AG09319 (cell line): ENCODE measurements at regions not wholly inside any gene's neighbourhood (a gene's known extent, or its start where the extent isn't known, plus 50 kb on each side); places are given as distances from the start of the nearest gene placed in this dataset.

Experiments
- DNase-seq: peaks from one replicate; pipeline ENCODE4 v3.0.0-alpha.2; 2010; ENCODE audit warnings: low read depth; ENCODE audit errors: extremely low read depth
- CTCF ChIP-seq: IDR thresholded peaks from 2 replicates; pipeline ENCODE4 v1.5.1; 2011; ENCODE audit warnings: low read depth, mild to moderate bottlenecking, inconsistent platforms, low read length, moderate library complexity

GRCh38 chr1:209432443-209432825, 151.1 kb upstream of the CAMK1G start:
- no peak for TF ChIP-seq CTCF
- DNase-seq = no peak

DNA sequence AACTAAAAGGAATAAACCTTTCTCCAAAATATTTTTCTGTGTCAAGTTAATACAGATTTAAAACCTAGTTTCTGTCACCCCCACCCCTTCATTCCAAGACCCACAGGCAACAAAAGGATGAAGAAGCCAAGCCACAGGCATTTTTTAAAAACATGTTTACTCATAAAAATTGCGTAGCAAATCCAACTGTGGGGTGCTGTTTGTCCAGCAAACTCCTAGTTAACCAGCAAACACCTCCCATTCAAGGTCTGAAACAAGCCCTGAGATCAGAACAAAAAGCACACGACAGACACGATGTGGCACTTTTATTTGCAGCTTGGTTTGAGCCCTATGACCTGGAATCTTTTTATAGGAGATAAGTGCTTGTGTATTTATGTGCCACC, 149.9 kb upstream of the CAMK1G start:
- DNase-seq = no peak
- no peak for TF ChIP-seq CTCF

DNA sequence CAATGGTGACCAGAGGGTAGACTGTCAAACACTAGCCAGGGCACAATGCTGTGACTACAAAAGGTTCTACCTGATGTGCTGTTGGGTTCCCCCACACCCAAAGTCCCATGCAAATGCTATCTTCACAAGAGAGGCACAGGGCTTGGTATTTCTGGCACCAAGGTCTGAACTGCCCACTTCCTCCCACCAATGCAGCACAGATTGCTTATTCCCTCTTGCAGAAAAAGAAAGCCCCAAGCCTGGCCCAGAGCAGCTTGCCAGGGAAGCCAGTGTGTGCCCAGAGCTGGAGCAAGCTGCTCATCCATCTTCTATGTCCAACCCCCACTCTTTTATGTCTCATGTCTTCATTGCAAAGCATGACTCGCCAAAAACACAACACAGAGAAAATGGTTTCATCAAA, 149.4 kb upstream of the CAMK1G start:
- DNase-seq = no peak
- no peak for TF ChIP-seq CTCF

GRCh38 chr1:209434631-209435217, 148.8 kb upstream of the CAMK1G start:
- no peak for DNase-seq
- TF ChIP-seq CTCF = no peak

GRCh38 chr1:209435654-209436566, 147.6 kb upstream of the CAMK1G start:
- peak; percentile 93 for TF ChIP-seq CTCF
- peak; percentile 42 for DNase-seq

DNA sequence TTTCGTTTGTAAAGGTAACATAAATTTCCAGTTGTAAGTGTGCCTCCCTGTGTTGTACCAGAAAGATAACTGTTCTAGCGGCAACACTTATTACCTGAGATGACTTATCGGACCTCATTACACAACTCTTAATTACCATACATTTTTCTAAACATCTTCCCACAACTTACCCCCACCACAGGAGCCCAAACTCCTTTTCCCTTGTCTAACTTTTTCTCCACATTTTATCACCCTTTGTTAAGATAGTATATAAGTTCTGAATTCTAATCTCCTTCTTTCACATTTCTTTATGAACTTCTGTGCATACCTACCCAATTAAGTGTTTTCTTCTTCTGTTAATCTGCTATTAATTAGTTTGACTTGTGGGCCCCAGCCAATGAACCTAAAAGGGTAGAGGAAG, 143.7 kb upstream of the CAMK1G start:
- TF ChIP-seq CTCF = no peak
- no peak for DNase-seq

- DNase-seq = no peak
- TF ChIP-seq CTCF = no peak
Measured at GRCh38 chr1:209443361-209443931, 140.1 kb upstream of the CAMK1G start.
